IMR-90 (cell line): ENCODE measurements at regions not wholly inside any gene's neighbourhood (a gene's known extent, or its start where the extent isn't known, plus 50 kb on each side); places are given as distances from the start of the nearest gene placed in this dataset.

Experiments
- ATAC-seq: fragments of 200-7000 bp; cut with Tn5 transposase; 2 replicates; pipeline ENCODE4 v1.9.1; 2020; ENCODE audit warnings: low read depth, mild to moderate bottlenecking, moderate library complexity
- BruUV-seq: library from RNA; stranded (reverse); fragments of 400-500 nt; replicated peaks from 2 replicates; lab custom pipeline; 2021; lab: Mats Ljungman, UMichigan
- CTCF ChIA-PET: fragments of 300-600 bp; formaldehyde crosslinking; extraction: SDS; loops from one replicate; lab custom pipeline; 2021; ENCODE audit warnings: antibody characterized with exemption; lab: Yijun Ruan, JAX
- POLR2A ChIA-PET: fragments of 300-600 bp; sonication (Branson Sonifier 250); formaldehyde crosslinking; loops from one replicate; lab custom pipeline; 2022; ENCODE audit warnings: antibody characterized with exemption; ENCODE audit not compliant: unreplicated experiment; lab: Charles Lee
- DNase-seq: peaks from one replicate; pipeline ENCODE4 v3.0.0; 2013
- H2AFZ ChIP-seq: replicated peaks from 2 replicates; pipeline ENCODE3; 2013; ENCODE audit warnings: low read length, mild to moderate bottlenecking; ENCODE audit not compliant: poor library complexity
- H2AK5ac ChIP-seq: 2 replicates; pipeline ENCODE4 v1.6.1; 2013; ENCODE audit warnings: low read depth, low read length, inconsistent platforms
- H2AK9ac ChIP-seq: replicated peaks from 2 replicates; pipeline ENCODE3; 2013; ENCODE audit warnings: mild to moderate bottlenecking, low read depth, low read length, moderate library complexity; ENCODE audit not compliant: poor library complexity
- H2BK120ac ChIP-seq: 2 replicates; pipeline ENCODE4 v1.6.1; 2013; ENCODE audit warnings: low read depth, low read length, inconsistent platforms
- H2BK15ac ChIP-seq: 3 replicates; pipeline ENCODE4 v1.6.1; 2013; ENCODE audit warnings: low read depth, low read length, inconsistent platforms
- H2BK20ac ChIP-seq: 2 replicates; pipeline ENCODE4 v1.6.1; 2013; ENCODE audit warnings: low read depth, mild to moderate bottlenecking, inconsistent platforms, low read length, moderate library complexity
- H2BK5ac ChIP-seq: 2 replicates; pipeline ENCODE4 v1.6.1; 2013; ENCODE audit warnings: mild to moderate bottlenecking, low read depth, low read length, inconsistent platforms; ENCODE audit not compliant: poor library complexity, severe bottlenecking
- H3K14ac ChIP-seq: replicated peaks from 2 replicates; pipeline ENCODE4 v1.6.1; 2013; ENCODE audit warnings: low read depth, low read length, inconsistent platforms
- H3K18ac ChIP-seq: 2 replicates; pipeline ENCODE4 v1.6.1; 2013; ENCODE audit warnings: low read depth, low read length, control low read depth
- H3K23ac ChIP-seq: 2 replicates; pipeline ENCODE4 v1.6.1; 2013; ENCODE audit warnings: low read depth, low read length, inconsistent platforms
- H3K27ac ChIP-seq: 2 replicates; pipeline ENCODE4 v1.5.1; 2013; ENCODE audit warnings: mild to moderate bottlenecking, control low read depth, low read length; ENCODE audit not compliant: insufficient read depth
- H3K27me3 ChIP-seq: 2 replicates; pipeline ENCODE4 v1.6.1; 2013; ENCODE audit warnings: low read length; ENCODE audit not compliant: control insufficient read depth, insufficient read depth
- H3K36me3 ChIP-seq: 2 replicates; pipeline ENCODE4 v1.6.1; 2013; ENCODE audit warnings: low read length, mixed read lengths; ENCODE audit not compliant: control insufficient read depth, insufficient read depth
- H3K4ac ChIP-seq: 2 replicates; pipeline ENCODE4 v1.6.1; 2013; ENCODE audit warnings: low read depth, low read length, inconsistent platforms
- H3K4me1 ChIP-seq: 2 replicates; pipeline ENCODE4 v1.6.1; 2013; ENCODE audit warnings: low read length, mixed read lengths; ENCODE audit not compliant: control insufficient read depth, insufficient read depth
- H3K4me2 ChIP-seq: 2 replicates; pipeline ENCODE4 v1.6.1; 2013; ENCODE audit warnings: low read depth, mild to moderate bottlenecking, control low read depth, low read length, moderate library complexity
- H3K4me3 ChIP-seq: 2 replicates; pipeline ENCODE4 v1.5.1; 2013; ENCODE audit warnings: low read depth, mild to moderate bottlenecking, control low read depth, low read length, moderate library complexity; ENCODE audit not compliant: insufficient read depth
- H3K56ac ChIP-seq: 2 replicates; pipeline ENCODE4 v1.6.1; 2013; ENCODE audit warnings: low read length, inconsistent platforms; ENCODE audit not compliant: insufficient read depth; ENCODE audit errors: extremely low read depth
- H3K79me1 ChIP-seq, 2 experiments: 2 replicates each; pipeline ENCODE4 v1.6.1; 2013; ENCODE audit warnings: low read length in 2 of 2, inconsistent platforms in 1 of 2, low read depth in 1 of 2
- H3K9ac ChIP-seq: 2 replicates; pipeline ENCODE4 v1.6.1; 2013; ENCODE audit warnings: low read depth, low read length, control low read depth
- H3K9me1 ChIP-seq: 2 replicates; pipeline ENCODE4 v1.6.1; 2013; ENCODE audit warnings: low read length, inconsistent platforms; ENCODE audit not compliant: insufficient read depth
- H3K9me3 ChIP-seq: 2 replicates; pipeline ENCODE4 v1.6.1; 2013; ENCODE audit warnings: low read length; ENCODE audit not compliant: control insufficient read depth, insufficient read depth
- H4K20me1 ChIP-seq: 2 replicates; pipeline ENCODE4 v1.6.1; 2013; ENCODE audit warnings: low read length, inconsistent platforms; ENCODE audit not compliant: insufficient read depth
- H4K5ac ChIP-seq: 2 replicates; pipeline ENCODE4 v1.6.1; 2013; ENCODE audit warnings: mild to moderate bottlenecking, low read depth, low read length, control low read depth
- H4K8ac ChIP-seq, 2 experiments: 2 replicates each; pipeline ENCODE4 v1.6.1; 2013; ENCODE audit warnings: low read depth in 2 of 2, low read length in 2 of 2, control low read depth in 1 of 2, inconsistent platforms in 1 of 2
- H4K91ac ChIP-seq: 2 replicates; pipeline ENCODE4 v1.6.1; 2013; ENCODE audit warnings: low read depth, low read length, inconsistent platforms; ENCODE audit not compliant: insufficient read depth
- CHD1 ChIP-seq: IDR thresholded peaks from 2 replicates; pipeline ENCODE4 v1.6.1; 2012; ENCODE audit warnings: low read depth, low read length, improper control_type of control experiment
- CTCF ChIP-seq: conservative IDR thresholded peaks from 2 replicates; pipeline ENCODE4 v1.5.1; 2012; ENCODE audit warnings: mild to moderate bottlenecking, low read depth, low read length, improper control_type of control experiment
- MAFK ChIP-seq: IDR thresholded peaks from 2 replicates; pipeline ENCODE4 v1.6.1; 2012; ENCODE audit warnings: low read depth, low read length, improper control_type of control experiment
- MXI1 ChIP-seq: IDR thresholded peaks from 2 replicates; pipeline ENCODE4 v1.6.1; 2012; ENCODE audit warnings: low read depth, mild to moderate bottlenecking, low read length, moderate library complexity, borderline replicate concordance
- POLR2A ChIP-seq: IDR thresholded peaks from 2 replicates; pipeline ENCODE4 v1.6.1; 2012; ENCODE audit warnings: mild to moderate bottlenecking, low read depth, low read length
- SMC3 ChIP-seq: fragments of 150-350 bp; IDR thresholded peaks from 2 replicates; pipeline ENCODE4 v1.6.1; 2016; ENCODE audit warnings: low read depth, mild to moderate bottlenecking, antibody characterized with exemption, low read length, moderate library complexity
- USF2 ChIP-seq: fragments of 150-350 bp; IDR thresholded peaks from 2 replicates; pipeline ENCODE4 v1.6.1; 2017; ENCODE audit warnings: mild to moderate bottlenecking, antibody characterized with exemption, low read length, low read depth
- WGBS, 2 experiments: methylation state at CpG; one replicate each; pipeline versions ENCODE4 v1.1.5 to v1.1.7; 2013; ENCODE audit warnings: missing lambda C conversion rate in 2 of 2; ENCODE audit not compliant: insufficient read length in 1 of 2; ENCODE audit errors: extremely low coverage in 2 of 2; 5-methylcytosine and 5-hydroxymethylcytosine counted together
- dilution Hi-C: fragments of 300-500 bp; cut with HindIII; formaldehyde crosslinking; loops from one replicate; pipeline ENCODE4 v1.14.3; 2018; ENCODE audit warnings: low sequenced_read_pairs; ENCODE audit not compliant: unreplicated experiment
- in situ Hi-C: fragments of 300-500 bp; cut with MboI; formaldehyde crosslinking; loops from 3 replicates; pipeline ENCODE4 v1.14.3; 2019; ENCODE audit warnings: low sequenced_read_pairs, inconsistent platforms, mixed read lengths
- intact Hi-C: fragments of 100-400 bp; cut with micrococcal nuclease; formaldehyde crosslinking; loops from 2 replicates; pipeline ENCODE4 v1.10.0; 2022

DNA sequence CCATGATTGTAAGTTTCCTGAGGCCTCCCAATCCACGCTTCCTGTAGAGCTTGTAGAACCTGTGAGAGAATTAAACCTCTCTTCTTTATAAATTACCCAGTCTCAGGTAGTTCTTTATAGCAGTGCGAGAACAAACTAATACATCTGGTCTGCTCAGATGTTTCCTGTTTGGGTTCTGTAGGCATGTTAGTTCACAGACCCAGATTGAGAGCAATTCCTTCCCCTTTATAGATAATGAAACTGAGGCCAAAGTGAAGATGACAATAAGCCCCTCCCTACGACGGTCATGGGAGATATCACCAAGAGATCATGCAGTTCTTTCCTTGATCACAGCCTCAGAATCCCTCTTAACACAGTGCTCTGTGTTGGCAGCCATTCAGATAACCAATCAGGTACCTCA is 76.5 kb upstream of the CLMN start:
- no peak overlapping the region for H3K14ac ChIP-seq
- no peaks in the 10 kb centered on the region for H3K79me1 ChIP-seq
- H4K20me1 ChIP-seq = no peaks in the 10 kb centered on the region
- no TSS peak for BruUV-seq
- H2AK5ac ChIP-seq = no peak overlapping the region
- CTCF ChIA-PET = no interaction called here
- H3K56ac ChIP-seq = no peak overlapping the region
- POLR2A ChIA-PET = no interaction called here
- no peaks in the 10 kb centered on the region for H3K36me3 ChIP-seq
- no peak overlapping the region for H3K27ac ChIP-seq
- DNase-seq (no peak), ATAC-seq (no peak)
- no peak overlapping the region for H4K91ac ChIP-seq
- no peak overlapping the region for H2BK15ac ChIP-seq
- H3K18ac ChIP-seq = no peak overlapping the region
- no peak for TF ChIP-seq SMC3
- TF ChIP-seq MAFK = no peak
- TF ChIP-seq USF2 = no peak
- TF ChIP-seq POLR2A = no peak
- TF ChIP-seq CHD1 = no peak
- TF ChIP-seq MXI1 = no peak
- TF ChIP-seq CTCF = no peak
- no peak overlapping the region for H4K8ac ChIP-seq
- no peak overlapping the region for H2AFZ ChIP-seq
- H2BK120ac ChIP-seq = no peak overlapping the region
- H2BK20ac ChIP-seq = no peak overlapping the region
- no peaks in the 10 kb centered on the region for H3K4me1 ChIP-seq
- no CpG with 5 or more reads among the region's 4 CpGs for WGBS, 2 experiments
- H3K27me3 ChIP-seq = peaks cover 2% of the 10 kb centered on the region; the same call in 1 of the 2 replicates
- intact Hi-C loops = no loop called here
- no peak overlapping the region for H3K4ac ChIP-seq
- no peaks in the 10 kb centered on the region for H3K9me1 ChIP-seq
- H3K23ac ChIP-seq = no peak overlapping the region
- dilution Hi-C loops = no loop called here
- no peak overlapping the region for H3K4me3 ChIP-seq
- no peaks in the 10 kb centered on the region for H3K9me3 ChIP-seq
- no peak overlapping the region for H4K5ac ChIP-seq
- H3K4me2 ChIP-seq = no peak overlapping the region
- no peak overlapping the region for H2BK5ac ChIP-seq
- in situ Hi-C loops = no loop called here
- no peak overlapping the region for H2AK9ac ChIP-seq
- H3K9ac ChIP-seq = no peak overlapping the region
